ENCODE measurements at regions not wholly inside any gene's neighbourhood (a gene's known extent, or its start where the extent isn't known, plus 50 kb on each side); places are given as distances from the start of the nearest gene placed in this dataset.
A peak's percentile ranks its signal among the peaks of the same experiment; 100 is the strongest.

- DNase-seq: no peak
Observed at GRCh38 chr21:16580661-16581060, 850.9 kb downstream of the USP25 start.

GRCh38 chr21:16583556-16583955 is 853.8 kb downstream of the USP25 start:
- no peak for DNase-seq

GRCh38 chr21:16584756-16585155 is 855.0 kb downstream of the USP25 start:
- DNase-seq: no peak

GRCh38 chr21:16585896-16586295 is 856.1 kb downstream of the USP25 start:
- DNase-seq: no peak

GRCh38 chr21:16587141-16587581 is 857.4 kb downstream of the USP25 start:
- peak; percentile 46 to 88 (median 54) for DNase-seq

GRCh38 chr21:16587681-16588375 is 858.0 kb downstream of the USP25 start:
- DNase-seq: peak; percentile 59 to 83 (median 62)

- DNase-seq: peak; percentile 62 to 89 (median 71)
Observed at GRCh38 chr21:16588433-16588860, 858.7 kb downstream of the USP25 start.

- DNase-seq: no peak
Observed at GRCh38 chr21:16589006-16589898, 859.5 kb downstream of the USP25 start.

GRCh38 chr21:16590186-16590585 is 860.4 kb downstream of the USP25 start:
- DNase-seq: no peak

- no peak for DNase-seq
Observed at GRCh38 chr21:16590641-16591292, 861.0 kb downstream of the USP25 start.

- no peak for DNase-seq
Observed at GRCh38 chr21:16592381-16592780, 862.6 kb downstream of the USP25 start.

- no peak for DNase-seq
Observed at GRCh38 chr21:16594191-16594590, 864.4 kb downstream of the USP25 start.

- no peak for DNase-seq
Observed at GRCh38 chr21:16596369-16596768, 866.6 kb downstream of the USP25 start.

- DNase-seq: no peak
Observed at GRCh38 chr21:16597753-16598152, 868.0 kb downstream of the USP25 start.

GRCh38 chr21:16605597-16605996 is 875.8 kb downstream of the USP25 start:
- peak; percentile 35 to 86 (median 59) for DNase-seq

GRCh38 chr21:16606271-16606670 is 876.5 kb downstream of the USP25 start:
- DNase-seq: no peak

GRCh38 chr21:16608209-16608830 is 878.5 kb downstream of the USP25 start:
- no peak for DNase-seq

GRCh38 chr21:16619281-16619680 is 889.5 kb downstream of the USP25 start:
- DNase-seq: no peak

- DNase-seq: no peak
Observed at GRCh38 chr21:16620786-16621320, 891.1 kb downstream of the USP25 start.

GRCh38 chr21:16624479-16625118 is 888.2 kb upstream of the CXADR start:
- peak in 1 of 3 donors; percentile 22 for DNase-seq

GRCh38 chr21:16625491-16625890 is 887.4 kb upstream of the CXADR start:
- no peak for DNase-seq
